ENCODE measurements at regions not wholly inside any gene's neighbourhood (a gene's known extent, or its start where the extent isn't known, plus 50 kb on each side); places are given as distances from the start of the nearest gene placed in this dataset.

GRCh38 chr6:145370559-145370958, 364.8 kb downstream of the EPM2A start:
- no peak for DNase-seq

GRCh38 chr6:145372671-145373151, 362.6 kb downstream of the EPM2A start:
- DNase-seq: no peak

GRCh38 chr6:145373826-145374225, 361.5 kb downstream of the EPM2A start:
- no peak for DNase-seq

- DNase-seq: no peak
Measured at GRCh38 chr6:145374570-145374969, 360.8 kb downstream of the EPM2A start.

GRCh38 chr6:145375502-145375901, 359.8 kb downstream of the EPM2A start:
- no peak for DNase-seq

GRCh38 chr6:145380186-145380585, 355.1 kb downstream of the EPM2A start:
- DNase-seq: no peak

GRCh38 chr6:145381941-145382340, 353.4 kb downstream of the EPM2A start:
- DNase-seq: no peak

- DNase-seq: no peak
Measured at GRCh38 chr6:145383428-145383827, 351.9 kb downstream of the EPM2A start.

- no peak for DNase-seq
Measured at GRCh38 chr6:145384503-145384902, 350.8 kb downstream of the EPM2A start.

- no peak for DNase-seq
Measured at GRCh38 chr6:145396499-145396898, 338.8 kb downstream of the EPM2A start.

- DNase-seq: no peak
Measured at GRCh38 chr6:145400508-145400907, 334.8 kb downstream of the EPM2A start.

GRCh38 chr6:145405006-145405551, 330.2 kb downstream of the EPM2A start:
- no peak for DNase-seq

GRCh38 chr6:145406783-145407182, 328.5 kb downstream of the EPM2A start:
- no peak for DNase-seq

- no peak for DNase-seq
Measured at GRCh38 chr6:145415616-145416015, 319.7 kb downstream of the EPM2A start.

- no peak for DNase-seq
Measured at GRCh38 chr6:145420599-145420998, 314.7 kb downstream of the EPM2A start.

- DNase-seq: no peak
Measured at GRCh38 chr6:145423936-145424335, 311.4 kb downstream of the EPM2A start.

GRCh38 chr6:145427232-145427631, 308.1 kb downstream of the EPM2A start:
- DNase-seq: no peak

- DNase-seq: no peak
Measured at GRCh38 chr6:145428706-145429105, 306.6 kb downstream of the EPM2A start.

- DNase-seq: no peak
Measured at GRCh38 chr6:145442110-145442509, 293.2 kb downstream of the EPM2A start.

- DNase-seq: no peak
Measured at GRCh38 chr6:145445674-145446073, 289.6 kb downstream of the EPM2A start.

- no peak for DNase-seq
Measured at GRCh38 chr6:145451029-145451428, 284.3 kb downstream of the EPM2A start.

GRCh38 chr6:145453376-145453775, 281.9 kb downstream of the EPM2A start:
- DNase-seq: no peak

- DNase-seq: no peak
Measured at GRCh38 chr6:145454006-145454405, 281.3 kb downstream of the EPM2A start.

- no peak for DNase-seq
Measured at GRCh38 chr6:145457556-145457955, 277.8 kb downstream of the EPM2A start.

GRCh38 chr6:145468534-145468933, 266.8 kb downstream of the EPM2A start:
- no peak for DNase-seq

- DNase-seq: no peak
Measured at GRCh38 chr6:145469021-145469420, 266.3 kb downstream of the EPM2A start.
